ENCODE measurements at regions not wholly inside any gene's neighbourhood (a gene's known extent, or its start where the extent isn't known, plus 50 kb on each side); places are given as distances from the start of the nearest gene placed in this dataset.

DNA sequence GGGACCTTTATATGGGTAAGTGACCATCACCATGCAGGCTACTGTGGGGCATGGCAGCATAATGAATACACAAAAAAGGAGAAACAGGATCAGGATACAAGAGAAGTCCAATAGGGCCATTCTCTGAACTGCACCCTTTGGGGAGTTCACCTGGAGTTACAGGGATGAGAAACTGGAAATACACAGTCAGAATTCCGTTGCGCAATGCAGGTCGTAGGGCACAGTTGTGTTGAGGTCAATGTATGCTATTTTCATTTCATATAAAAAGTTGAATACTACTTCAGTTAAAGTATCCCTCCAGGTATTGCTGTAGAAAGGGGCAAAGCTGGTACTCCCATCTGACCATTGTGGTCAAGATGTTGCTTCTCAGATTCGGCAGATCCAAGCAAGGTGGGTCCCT lies 471.4 kb downstream of the DMRT2 start:
- TF ChIP-seq POLR2A (IDR thresholded peaks at IDR 0.05; ENCODE audit: low read depth, low read length) (no peak), CTCF (IDR thresholded peaks at IDR 0.05; ENCODE audit: extremely low read depth in 1 of 2, insufficient read depth in 1 of 2, low read depth in 1 of 2, low read length in 2 of 2) (no peak), EZH2 (IDR thresholded peaks at IDR 0.05; ENCODE audit: borderline replicate concordance, low read depth, low read length, severe bottlenecking) (no peak), MAX (IDR thresholded peaks at IDR 0.05; ENCODE audit: insufficient read depth, insufficient read length) (no peak), MYC (IDR thresholded peaks at IDR 0.05; ENCODE audit: low read depth, low read length) (no peak), POLR2AphosphoS5 (IDR thresholded peaks at IDR 0.05; ENCODE audit: insufficient read depth, low read depth, low read length) (no peak)

All from endothelial cell of umbilical vein (primary cell).